MCF 10A (cell line): ENCODE measurements at regions not wholly inside any gene's neighbourhood (a gene's known extent, or its start where the extent isn't known, plus 50 kb on each side); places are given as distances from the start of the nearest gene placed in this dataset.

Source experiments
- BruUV-seq: library from RNA; stranded (reverse); fragments of 400-500 nt; replicated peaks from 2 replicates; lab custom pipeline; 2021; lab: Mats Ljungman, UMichigan
- CTCF ChIA-PET: fragments of 300-600 bp; sonication (Branson Sonifier 250); formaldehyde crosslinking; extraction: SDS; loops from one replicate; lab custom pipeline; 2021; ENCODE audit warnings: antibody characterized with exemption, inconsistent platforms; lab: Yijun Ruan, JAX
- POLR2A ChIA-PET: fragments of 300-600, 350-650 bp; sonication (Branson Sonifier 250); formaldehyde crosslinking; extraction: SDS; loops from one replicate; lab custom pipeline; 2020; ENCODE audit warnings: antibody characterized with exemption, inconsistent platforms; lab: Yijun Ruan, JAX
- DNase-seq: peaks from one replicate; pipeline ENCODE4 v3.0.0-alpha.2; 2018; ENCODE audit not compliant: unreplicated experiment
- H3K27ac Mint-ChIP-seq: one replicate; pipeline ENCODE4 v1.8.0; 2022; ENCODE audit warnings: mild to moderate bottlenecking, low read depth, mixed read lengths; ENCODE audit not compliant: unreplicated experiment
- H3K27me3 Mint-ChIP-seq: one replicate; pipeline ENCODE4 v1.8.0; 2022; ENCODE audit warnings: mixed read lengths; ENCODE audit not compliant: insufficient read depth, unreplicated experiment
- H3K36me3 Mint-ChIP-seq: one replicate; pipeline ENCODE4 v1.8.0; 2022; ENCODE audit warnings: mild to moderate bottlenecking, moderate library complexity, mixed read lengths; ENCODE audit not compliant: insufficient read depth, unreplicated experiment
- H3K4me1 Mint-ChIP-seq: one replicate; pipeline ENCODE4 v1.8.0; 2022; ENCODE audit warnings: mixed read lengths; ENCODE audit not compliant: insufficient read depth, unreplicated experiment
- H3K4me3 Mint-ChIP-seq: one replicate; pipeline ENCODE4 v1.8.0; 2022; ENCODE audit warnings: mild to moderate bottlenecking, moderate library complexity, mixed read lengths; ENCODE audit not compliant: unreplicated experiment
- H3K9me3 Mint-ChIP-seq: one replicate; pipeline ENCODE4 v1.8.0; 2022; ENCODE audit warnings: mixed read lengths; ENCODE audit not compliant: unreplicated experiment
- intact Hi-C: fragments of 100-400 bp; cut with micrococcal nuclease; formaldehyde crosslinking; loops from 2 replicates; pipeline ENCODE4 v1.14.1; 2022
- TF ChIP-seq, protein P1 (sequence below): fragments of 200-600 bp; IDR thresholded peaks from one replicate; pipeline ENCODE4 v1.8.0; 2022; ENCODE audit warnings: antibody characterized with exemption, mild to moderate bottlenecking; ENCODE audit not compliant: unreplicated experiment

DNA sequence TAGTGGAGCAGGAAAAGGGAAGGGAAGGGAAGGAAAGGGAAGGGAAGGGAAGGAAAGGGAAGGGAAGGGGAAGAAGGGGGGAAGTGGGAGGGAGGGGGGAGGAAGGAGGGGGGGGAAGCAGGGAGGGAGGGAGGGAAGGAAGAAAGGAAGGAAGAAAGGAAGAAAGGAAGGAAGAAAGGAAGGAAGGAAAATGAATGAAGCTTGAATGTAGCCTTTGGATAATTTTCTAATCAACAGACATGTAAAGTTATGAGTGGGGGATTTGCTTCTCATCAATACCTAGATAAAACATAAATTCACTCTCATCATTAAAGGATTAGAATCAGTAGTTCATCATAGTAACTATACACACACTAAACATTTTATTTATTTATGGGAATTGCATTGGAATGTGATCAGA is 446.9 kb upstream of the FAM241A start:
- no peak for DNase-seq
- Mint-ChIP-seq H3K36me3 (no peaks in the 10 kb centered on the region), H3K4me3 (no peak overlapping the region), H3K27me3 (peaks cover 82% of the 10 kb centered on the region), H3K27ac (no peak overlapping the region), H3K4me1 (no peaks in the 10 kb centered on the region), H3K9me3 (no peaks in the 10 kb centered on the region)
- POLR2A ChIA-PET: no interaction called here
- intact Hi-C loops: no loop called here
- CTCF ChIA-PET: no interaction called here
- TF ChIP-seq, protein P1, sequence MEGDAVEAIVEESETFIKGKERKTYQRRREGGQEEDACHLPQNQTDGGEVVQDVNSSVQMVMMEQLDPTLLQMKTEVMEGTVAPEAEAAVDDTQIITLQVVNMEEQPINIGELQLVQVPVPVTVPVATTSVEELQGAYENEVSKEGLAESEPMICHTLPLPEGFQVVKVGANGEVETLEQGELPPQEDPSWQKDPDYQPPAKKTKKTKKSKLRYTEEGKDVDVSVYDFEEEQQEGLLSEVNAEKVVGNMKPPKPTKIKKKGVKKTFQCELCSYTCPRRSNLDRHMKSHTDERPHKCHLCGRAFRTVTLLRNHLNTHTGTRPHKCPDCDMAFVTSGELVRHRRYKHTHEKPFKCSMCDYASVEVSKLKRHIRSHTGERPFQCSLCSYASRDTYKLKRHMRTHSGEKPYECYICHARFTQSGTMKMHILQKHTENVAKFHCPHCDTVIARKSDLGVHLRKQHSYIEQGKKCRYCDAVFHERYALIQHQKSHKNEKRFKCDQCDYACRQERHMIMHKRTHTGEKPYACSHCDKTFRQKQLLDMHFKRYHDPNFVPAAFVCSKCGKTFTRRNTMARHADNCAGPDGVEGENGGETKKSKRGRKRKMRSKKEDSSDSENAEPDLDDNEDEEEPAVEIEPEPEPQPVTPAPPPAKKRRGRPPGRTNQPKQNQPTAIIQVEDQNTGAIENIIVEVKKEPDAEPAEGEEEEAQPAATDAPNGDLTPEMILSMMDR: no peak
- BruUV-seq: no TSS peak

DNA sequence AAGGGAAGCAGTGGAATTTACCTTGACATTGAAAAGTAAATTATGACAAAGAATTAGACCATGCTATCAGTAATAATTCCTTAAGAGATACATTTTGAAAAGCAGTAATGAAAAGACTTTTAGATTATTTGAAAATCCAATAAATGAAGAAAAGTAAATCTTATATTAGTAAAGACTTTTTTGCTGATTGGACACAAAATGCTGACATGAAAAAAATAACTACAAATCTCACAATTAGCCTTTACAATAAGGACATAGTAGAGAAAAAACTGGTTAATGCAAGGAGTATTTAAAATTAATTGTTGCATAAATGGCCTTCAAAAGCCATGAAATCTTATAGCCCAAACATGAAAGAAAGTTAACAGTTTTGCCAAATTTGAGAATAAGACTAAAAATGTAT is 446.1 kb upstream of the FAM241A start:
- no peaks in the 10 kb centered on the region for H3K4me1 Mint-ChIP-seq

DNA sequence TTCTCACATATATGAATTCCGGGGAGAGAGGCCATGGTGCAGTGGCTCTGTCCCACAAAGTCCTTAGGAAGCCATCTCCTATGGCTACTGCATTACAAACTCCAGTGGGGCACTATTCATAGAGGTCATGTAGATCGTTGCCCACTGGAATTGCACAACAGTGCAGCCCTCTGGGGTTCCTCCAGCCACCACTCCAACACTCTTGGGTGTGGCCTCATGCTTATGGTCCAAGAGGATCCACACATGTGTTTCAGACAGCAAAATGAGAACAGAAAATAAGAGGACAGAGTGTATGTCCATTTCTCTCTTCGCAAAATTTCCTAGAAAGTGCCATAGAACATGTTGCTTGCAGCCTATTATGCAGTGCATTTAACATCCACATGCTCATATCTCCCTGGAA is 444.2 kb upstream of the FAM241A start:
- DNase-seq: no peak
- CTCF ChIA-PET: no interaction called here
- no peak overlapping the region for H3K4me3 Mint-ChIP-seq
- no peaks in the 10 kb centered on the region for H3K36me3 Mint-ChIP-seq
- BruUV-seq: no TSS peak
- intact Hi-C loops: no loop called here
- H3K27me3 Mint-ChIP-seq: peaks cover 85% of the 10 kb centered on the region
- H3K4me1 Mint-ChIP-seq: no peaks in the 10 kb centered on the region
- no peaks in the 10 kb centered on the region for H3K9me3 Mint-ChIP-seq
- POLR2A ChIA-PET: interaction anchor here (0.6 kb wide), 1 partner anchor 1355 kb away, joined by 4 read pairs; no protein-coding TSS in a partner anchor
- H3K27ac Mint-ChIP-seq: no peak overlapping the region
- TF ChIP-seq, protein P1: no peak

More for the DNA sequence above, 446.1 kb upstream of the FAM241A start:
- POLR2A ChIA-PET: no interaction called here
- CTCF ChIA-PET: no interaction called here
- Mint-ChIP-seq H3K36me3 (no peaks in the 10 kb centered on the region), H3K27ac (no peak overlapping the region), H3K9me3 (no peaks in the 10 kb centered on the region), H3K4me3 (no peak overlapping the region), H3K27me3 (peaks cover 85% of the 10 kb centered on the region)
- no TSS peak for BruUV-seq
- TF ChIP-seq, protein P1: no peak
- DNase-seq: no peak
- intact Hi-C loops: no loop called here

DNA sequence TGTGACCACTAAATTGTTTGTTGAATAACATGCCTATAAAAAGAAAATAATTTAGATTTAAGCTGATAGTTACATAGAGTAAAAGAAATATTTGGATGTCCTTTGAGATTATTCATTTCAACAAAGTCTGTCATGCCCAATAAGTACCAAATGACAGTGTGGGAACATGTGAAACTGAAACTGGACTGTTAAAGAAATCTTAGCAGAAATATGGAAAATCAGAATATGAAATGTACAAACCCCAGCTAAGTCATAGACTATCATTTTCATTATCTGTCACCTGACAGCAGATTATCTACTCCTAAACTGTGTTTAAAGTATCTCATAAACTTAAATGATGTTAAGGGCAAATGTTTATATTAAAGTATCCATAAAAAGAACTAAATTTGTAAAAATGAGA is 437.8 kb upstream of the FAM241A start:
- no peak overlapping the region for H3K4me3 Mint-ChIP-seq
- H3K27me3 Mint-ChIP-seq: peaks cover 81% of the 10 kb centered on the region
- CTCF ChIA-PET: interaction anchor here (0.6 kb wide), 1 partner anchor 35 kb away, joined by 4 read pairs; no protein-coding TSS in a partner anchor
- intact Hi-C loops: no loop called here
- TF ChIP-seq, protein P1: no peak
- BruUV-seq: no TSS peak
- no peaks in the 10 kb centered on the region for H3K4me1 Mint-ChIP-seq
- no peak for DNase-seq
- POLR2A ChIA-PET: no interaction called here
- no peaks in the 10 kb centered on the region for H3K36me3 Mint-ChIP-seq
- H3K9me3 Mint-ChIP-seq: no peaks in the 10 kb centered on the region
- no peak overlapping the region for H3K27ac Mint-ChIP-seq
